GM19397 (cell line): ENCODE measurements at regions not wholly inside any gene's neighbourhood (a gene's known extent, or its start where the extent isn't known, plus 50 kb on each side); places are given as distances from the start of the nearest gene placed in this dataset.
A peak's percentile ranks its signal among the peaks of the same experiment; 100 is the strongest.
"Not testable (repeated sequence)": the region's sequence is repeated elsewhere in the genome, so short reads cannot be mapped to it uniquely, and the experiment has no call there.

ENCODE experiments used
- ATAC-seq: cut with Tn5 transposase; IDR thresholded peaks from one replicate; pipeline ENCODE4 v1.9.1; 2021; ENCODE audit warnings: mild to moderate bottlenecking, moderate library complexity; ENCODE audit not compliant: unreplicated experiment

DNA sequence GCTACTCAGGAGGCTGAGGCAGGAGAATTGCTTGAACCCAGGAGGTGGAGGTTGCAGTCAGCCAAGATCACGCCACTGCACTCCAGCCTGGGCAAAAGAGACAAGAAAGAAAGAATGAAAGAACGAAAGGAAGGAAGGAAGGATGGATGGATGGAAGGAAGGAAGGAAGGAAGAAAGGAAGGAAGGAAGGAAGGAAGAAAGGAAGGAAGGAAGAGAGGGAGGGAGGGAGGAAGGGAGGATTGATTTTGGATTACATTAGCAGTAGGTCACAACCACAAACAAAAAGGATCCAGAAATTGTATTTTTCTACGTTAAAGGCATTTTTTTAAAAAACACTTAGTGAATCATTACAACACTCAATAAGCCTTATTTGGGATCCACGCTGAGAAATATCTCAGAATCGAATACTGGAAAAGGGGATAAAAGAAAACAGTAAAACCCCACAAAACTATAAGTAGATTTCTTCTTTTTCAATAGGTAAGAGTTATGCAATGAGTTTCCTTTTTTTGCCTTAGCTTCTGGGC, 136.9 kb upstream of the FREM1 start:
- ATAC-seq = no peak

DNA sequence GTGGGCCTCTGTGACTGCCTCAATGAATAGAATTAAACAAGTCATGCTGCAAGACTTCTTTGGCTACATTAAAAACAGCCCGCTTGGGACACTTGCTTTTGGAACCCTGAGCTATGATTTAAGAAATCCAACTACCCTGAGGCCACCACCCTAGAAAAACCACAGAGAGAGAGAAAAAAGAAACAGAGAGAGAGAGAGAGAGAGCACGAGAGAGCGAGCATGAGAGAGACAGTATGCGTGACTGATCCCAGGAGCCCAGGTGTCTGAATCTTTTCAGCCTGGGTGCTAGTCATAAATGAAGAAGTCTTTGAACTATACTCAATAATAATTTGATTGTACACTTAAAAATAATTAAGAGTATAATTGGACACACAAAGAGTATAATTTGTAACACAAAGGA, 123.1 kb upstream of the FREM1 start:
- no peak for ATAC-seq

- ATAC-seq = no peak
Observed at GRCh38 chr9:15032860-15033259, 122.6 kb upstream of the FREM1 start.

DNA sequence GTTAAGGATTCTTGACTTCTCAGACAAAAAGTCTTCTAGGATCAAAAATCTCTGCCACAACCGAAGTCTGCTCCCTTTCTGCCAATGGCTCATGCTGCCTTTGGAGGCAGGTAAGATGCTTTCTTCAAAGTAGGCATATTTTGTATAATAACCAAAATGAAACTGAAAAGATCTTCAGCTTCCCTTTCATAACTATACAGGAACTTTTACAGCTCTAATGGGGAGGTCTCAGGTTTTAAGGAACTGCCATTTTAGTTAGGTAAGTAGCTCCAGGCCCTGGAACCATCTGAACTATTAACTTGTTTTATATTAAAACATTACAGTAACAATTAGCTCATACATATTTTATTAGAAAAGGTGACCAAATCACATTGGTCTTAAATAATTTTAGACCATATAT, 110.9 kb upstream of the FREM1 start:
- ATAC-seq = no peak

DNA sequence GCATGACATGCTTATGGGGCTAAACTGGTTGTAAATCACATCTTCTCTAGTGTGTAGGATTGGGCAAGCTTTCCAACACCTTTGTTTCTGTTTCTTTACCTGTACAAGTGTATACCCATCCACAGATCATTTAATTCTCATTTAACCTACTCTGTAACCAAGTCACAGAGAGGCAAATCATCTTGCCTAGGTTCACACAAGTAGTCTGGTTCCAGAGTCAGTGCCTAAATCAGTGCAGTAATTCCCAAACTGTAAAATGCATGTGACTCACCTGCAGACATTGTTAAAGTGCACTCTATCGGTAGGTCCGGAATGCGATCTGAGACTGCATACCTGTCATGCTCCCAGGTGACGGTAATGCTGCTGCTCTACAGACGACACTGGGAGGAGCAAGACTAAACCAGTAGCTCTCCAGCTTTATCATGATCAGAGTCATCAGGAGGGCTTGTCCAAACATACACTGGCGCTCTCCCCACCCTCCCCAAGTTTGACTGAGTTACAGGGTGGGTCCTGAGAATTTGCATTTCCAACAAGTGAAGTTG, 107.9 kb upstream of the FREM1 start:
- ATAC-seq = no peak

DNA sequence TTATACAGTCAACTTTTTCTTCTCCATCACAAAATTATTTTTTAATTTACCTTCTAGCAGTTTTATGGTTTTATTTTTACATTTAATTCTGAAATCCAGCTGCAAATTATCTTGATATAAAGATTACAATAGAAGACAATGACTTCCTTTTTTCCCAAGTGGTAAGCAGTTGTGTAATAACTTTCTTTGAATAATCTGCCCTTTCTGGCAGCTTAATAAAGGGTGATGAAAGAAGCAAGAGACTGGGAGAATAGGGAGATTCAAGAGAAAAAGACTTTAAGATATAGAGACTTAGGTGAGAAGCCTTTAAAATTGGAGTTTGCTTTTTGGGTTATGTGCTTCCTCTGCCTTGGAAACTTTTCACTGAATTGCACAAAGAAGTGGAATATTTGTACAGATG, 100.4 kb upstream of the FREM1 start:
- no peak for ATAC-seq

GRCh38 chr9:15007698-15008097, 97.5 kb upstream of the FREM1 start:
- no peak for ATAC-seq

GRCh38 chr9:14994738-14995137, 84.5 kb upstream of the FREM1 start:
- no peak for ATAC-seq

GRCh38 chr9:14993901-14994554, 83.8 kb upstream of the FREM1 start:
- peak; percentile 24 for ATAC-seq

DNA sequence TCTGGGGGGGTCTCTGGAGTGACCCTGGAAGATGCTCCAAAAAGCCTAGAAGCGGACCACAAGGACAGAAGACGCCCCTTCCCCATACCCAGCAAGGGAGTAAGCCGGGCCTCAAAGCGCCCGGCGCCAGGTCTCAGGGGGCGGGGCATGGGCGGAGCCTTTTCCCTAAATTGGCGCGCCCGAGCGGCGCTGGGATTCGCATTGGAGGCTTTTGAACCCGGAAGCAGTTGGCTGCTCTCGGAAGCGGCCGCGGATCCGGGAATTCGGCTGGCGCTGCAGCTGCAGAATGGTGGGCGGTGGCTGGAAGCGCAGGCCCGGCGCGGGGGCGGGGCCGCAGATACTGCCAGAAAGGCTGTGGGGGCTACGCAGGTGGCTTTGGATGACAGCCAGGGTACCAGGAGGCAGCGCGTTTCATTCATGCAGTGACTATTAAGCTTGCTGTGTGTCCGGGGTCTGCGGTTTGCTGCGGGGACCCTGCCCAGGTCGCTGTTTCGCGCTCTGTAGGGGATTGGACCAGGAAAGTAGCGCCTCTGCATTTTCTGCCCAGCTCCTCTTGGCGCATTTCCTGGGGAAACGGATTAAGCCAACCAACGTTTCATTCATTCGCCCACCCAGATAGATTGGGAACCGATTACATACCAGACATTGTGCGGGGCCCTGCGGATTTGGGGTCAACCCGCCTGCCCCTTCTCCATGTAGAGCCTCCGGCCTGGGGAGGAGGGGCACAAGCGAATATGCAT, 83.0 kb upstream of the FREM1 start:
- ATAC-seq = peak; percentile 65

- no peak for ATAC-seq
Observed at GRCh38 chr9:14992516-14992915, 82.3 kb upstream of the FREM1 start.

DNA sequence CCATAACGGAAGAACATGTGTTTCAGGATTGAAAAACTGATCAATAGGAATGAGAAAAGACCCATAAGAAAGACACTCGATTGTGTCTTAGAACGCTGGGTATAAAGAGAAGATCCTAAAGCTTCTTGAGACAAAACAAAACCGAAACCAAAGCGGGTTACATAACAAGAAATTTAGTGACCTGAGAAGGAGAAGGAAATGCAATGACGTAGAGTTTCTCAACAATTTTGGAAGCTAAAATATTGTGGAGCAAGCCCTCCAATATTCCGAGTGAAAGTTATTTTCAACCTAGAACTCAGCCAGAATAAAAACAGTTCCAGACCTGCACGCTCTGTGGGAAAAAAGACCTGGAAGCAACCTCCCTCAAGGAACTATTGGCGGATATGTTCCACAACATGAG, 81.9 kb upstream of the FREM1 start:
- ATAC-seq = no peak

- not testable (repeated sequence) for ATAC-seq
Observed at GRCh38 chr9:14990647-14991046, 80.4 kb upstream of the FREM1 start.

DNA sequence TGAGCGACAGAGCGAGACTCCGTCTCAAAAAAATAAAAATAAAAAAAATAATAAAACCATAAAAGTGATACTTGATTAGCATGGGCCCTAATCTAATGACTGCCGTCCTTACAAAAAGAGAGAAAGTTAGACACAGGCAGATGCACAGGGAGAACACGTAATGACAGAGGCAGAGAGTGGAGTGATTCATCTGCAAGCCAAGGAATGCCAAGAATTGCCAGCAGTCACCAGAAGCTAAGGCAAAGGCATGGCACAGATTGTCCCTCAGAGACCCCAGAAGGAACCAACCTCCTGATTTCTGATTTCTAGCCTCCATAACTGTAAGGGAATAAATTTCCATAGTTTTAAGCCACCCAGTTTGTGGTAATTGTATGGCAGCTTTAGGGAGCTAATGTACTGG, 79.6 kb upstream of the FREM1 start:
- no peak for ATAC-seq

DNA sequence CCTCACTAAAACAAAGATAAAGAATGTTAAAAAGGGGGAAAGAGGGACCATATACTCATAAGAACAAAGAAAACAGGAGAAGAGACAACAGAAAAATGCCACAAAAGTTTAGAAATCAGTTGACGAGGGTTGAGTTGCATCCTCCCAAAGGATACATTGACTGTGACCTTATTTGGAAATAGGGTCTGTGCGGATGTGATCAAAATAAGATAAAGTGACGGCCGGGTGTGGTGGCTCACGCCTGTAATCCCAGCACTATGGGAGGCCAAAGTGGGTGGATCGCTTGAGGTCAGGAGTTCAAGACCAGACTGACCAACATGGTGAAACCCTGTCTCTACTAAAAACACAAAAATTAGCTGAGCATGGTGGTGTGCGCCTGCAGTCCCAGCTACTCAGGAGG, 79.1 kb upstream of the FREM1 start:
- not testable (repeated sequence) for ATAC-seq

GRCh38 chr9:14987858-14988257, 77.6 kb upstream of the FREM1 start:
- peak; percentile 88 for ATAC-seq

DNA sequence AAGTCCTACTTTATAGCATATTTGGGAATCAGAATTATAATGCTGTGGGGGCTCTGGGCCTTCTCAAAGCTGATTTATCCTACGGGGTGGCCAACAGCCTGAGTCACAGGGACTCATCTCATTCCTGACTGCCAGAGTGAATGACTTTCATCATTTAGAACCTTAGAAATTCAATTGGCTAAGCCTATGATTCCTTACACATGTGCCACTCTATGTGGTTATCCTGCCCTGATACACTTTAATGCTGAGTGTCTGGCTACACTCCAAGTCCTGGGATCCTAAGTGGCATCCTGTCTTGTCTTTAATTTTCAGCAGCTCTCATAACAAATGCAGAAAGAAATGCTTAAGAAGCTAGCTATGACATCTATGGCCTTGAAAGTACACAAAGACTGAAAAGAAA, 75.2 kb upstream of the FREM1 start:
- no peak for ATAC-seq

DNA sequence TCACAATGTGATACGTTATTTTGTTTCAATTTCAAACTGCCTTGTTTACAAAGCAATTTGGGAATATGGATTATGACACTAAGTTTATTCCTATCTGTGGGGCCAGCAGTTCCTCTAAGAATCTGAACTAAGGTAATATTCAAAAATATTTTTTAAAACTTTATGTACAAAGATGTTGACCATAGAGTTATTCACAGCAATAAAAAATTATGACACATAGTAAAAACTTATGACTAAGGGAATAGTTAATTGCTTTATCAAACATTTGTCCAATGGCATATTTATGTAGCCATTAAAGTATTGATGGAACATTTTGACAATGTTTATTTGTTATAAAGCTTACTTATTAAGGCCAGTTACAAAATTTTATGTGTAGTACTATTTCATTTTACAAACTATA, 73.4 kb upstream of the FREM1 start:
- no peak for ATAC-seq

DNA sequence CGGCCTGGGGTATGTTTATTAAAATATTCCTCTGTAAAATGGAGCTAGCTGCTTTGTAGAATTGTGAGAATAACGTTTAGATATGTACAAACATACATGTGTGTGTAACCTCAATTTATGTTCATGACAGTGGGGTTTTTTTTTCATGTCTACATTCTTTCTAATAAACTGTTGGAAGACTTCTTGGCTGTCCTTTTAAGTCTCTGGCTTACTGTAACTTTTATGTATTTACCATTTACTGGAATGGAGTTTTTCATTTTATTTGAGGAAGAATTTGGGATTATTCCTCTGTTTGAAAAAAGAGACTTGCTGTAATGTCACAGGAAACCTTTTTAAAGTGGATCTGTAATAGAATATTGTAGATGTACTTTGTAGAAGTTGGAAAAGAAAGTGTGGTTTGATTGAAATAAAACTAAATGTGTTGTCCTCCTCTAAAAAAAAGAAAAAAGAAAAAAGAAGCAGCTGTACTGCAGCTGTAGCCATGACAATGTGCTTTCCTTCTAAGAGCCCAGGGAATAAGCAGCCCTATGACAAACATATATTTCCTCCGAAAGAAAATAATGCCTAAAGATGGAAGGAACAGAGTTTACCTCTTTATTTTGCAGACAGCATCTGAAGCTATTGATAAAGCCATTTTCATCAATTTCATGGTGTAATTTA, 71.2 kb upstream of the FREM1 start:
- no peak for ATAC-seq

- no peak for ATAC-seq
Observed at GRCh38 chr9:14978022-14979000, 68.1 kb upstream of the FREM1 start.
